ENCODE measurements at regions not wholly inside any gene's neighbourhood (a gene's known extent, or its start where the extent isn't known, plus 50 kb on each side); places are given as distances from the start of the nearest gene placed in this dataset.

DNA sequence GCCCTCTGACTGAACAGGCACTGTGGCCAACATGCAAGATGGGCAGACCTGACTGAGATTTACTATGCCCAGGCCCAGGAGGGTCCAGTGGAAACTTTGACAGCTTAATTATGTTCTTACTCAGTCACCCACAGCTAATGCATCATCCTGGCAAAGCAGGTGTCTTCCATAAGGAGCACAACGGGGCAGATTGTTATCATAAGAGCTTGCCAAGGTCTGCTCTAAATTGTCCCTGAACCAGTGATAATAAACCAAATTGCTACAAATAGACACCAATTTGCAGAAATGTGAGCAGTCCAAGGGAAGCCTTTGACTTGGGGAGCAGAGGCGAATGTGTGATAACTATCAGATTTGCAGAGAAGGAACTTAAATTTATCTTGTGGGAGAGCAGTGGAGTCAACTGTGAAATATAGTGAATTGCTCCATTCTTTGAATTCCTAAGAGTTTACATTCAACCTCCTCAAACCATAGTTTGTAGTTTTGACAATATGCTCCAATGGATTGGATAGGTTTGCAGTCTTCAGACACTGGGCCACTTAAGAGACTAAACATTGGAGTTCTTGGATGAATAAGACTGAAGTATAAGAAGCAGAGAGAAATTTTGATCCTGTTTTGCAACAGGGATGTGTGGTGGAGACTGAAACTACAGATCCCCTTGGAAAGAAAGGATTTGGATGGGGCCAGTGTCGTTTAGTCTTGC is 494.7 kb downstream of the CCSER2 start (continued):
- TF ChIP-seq, protein P1, sequence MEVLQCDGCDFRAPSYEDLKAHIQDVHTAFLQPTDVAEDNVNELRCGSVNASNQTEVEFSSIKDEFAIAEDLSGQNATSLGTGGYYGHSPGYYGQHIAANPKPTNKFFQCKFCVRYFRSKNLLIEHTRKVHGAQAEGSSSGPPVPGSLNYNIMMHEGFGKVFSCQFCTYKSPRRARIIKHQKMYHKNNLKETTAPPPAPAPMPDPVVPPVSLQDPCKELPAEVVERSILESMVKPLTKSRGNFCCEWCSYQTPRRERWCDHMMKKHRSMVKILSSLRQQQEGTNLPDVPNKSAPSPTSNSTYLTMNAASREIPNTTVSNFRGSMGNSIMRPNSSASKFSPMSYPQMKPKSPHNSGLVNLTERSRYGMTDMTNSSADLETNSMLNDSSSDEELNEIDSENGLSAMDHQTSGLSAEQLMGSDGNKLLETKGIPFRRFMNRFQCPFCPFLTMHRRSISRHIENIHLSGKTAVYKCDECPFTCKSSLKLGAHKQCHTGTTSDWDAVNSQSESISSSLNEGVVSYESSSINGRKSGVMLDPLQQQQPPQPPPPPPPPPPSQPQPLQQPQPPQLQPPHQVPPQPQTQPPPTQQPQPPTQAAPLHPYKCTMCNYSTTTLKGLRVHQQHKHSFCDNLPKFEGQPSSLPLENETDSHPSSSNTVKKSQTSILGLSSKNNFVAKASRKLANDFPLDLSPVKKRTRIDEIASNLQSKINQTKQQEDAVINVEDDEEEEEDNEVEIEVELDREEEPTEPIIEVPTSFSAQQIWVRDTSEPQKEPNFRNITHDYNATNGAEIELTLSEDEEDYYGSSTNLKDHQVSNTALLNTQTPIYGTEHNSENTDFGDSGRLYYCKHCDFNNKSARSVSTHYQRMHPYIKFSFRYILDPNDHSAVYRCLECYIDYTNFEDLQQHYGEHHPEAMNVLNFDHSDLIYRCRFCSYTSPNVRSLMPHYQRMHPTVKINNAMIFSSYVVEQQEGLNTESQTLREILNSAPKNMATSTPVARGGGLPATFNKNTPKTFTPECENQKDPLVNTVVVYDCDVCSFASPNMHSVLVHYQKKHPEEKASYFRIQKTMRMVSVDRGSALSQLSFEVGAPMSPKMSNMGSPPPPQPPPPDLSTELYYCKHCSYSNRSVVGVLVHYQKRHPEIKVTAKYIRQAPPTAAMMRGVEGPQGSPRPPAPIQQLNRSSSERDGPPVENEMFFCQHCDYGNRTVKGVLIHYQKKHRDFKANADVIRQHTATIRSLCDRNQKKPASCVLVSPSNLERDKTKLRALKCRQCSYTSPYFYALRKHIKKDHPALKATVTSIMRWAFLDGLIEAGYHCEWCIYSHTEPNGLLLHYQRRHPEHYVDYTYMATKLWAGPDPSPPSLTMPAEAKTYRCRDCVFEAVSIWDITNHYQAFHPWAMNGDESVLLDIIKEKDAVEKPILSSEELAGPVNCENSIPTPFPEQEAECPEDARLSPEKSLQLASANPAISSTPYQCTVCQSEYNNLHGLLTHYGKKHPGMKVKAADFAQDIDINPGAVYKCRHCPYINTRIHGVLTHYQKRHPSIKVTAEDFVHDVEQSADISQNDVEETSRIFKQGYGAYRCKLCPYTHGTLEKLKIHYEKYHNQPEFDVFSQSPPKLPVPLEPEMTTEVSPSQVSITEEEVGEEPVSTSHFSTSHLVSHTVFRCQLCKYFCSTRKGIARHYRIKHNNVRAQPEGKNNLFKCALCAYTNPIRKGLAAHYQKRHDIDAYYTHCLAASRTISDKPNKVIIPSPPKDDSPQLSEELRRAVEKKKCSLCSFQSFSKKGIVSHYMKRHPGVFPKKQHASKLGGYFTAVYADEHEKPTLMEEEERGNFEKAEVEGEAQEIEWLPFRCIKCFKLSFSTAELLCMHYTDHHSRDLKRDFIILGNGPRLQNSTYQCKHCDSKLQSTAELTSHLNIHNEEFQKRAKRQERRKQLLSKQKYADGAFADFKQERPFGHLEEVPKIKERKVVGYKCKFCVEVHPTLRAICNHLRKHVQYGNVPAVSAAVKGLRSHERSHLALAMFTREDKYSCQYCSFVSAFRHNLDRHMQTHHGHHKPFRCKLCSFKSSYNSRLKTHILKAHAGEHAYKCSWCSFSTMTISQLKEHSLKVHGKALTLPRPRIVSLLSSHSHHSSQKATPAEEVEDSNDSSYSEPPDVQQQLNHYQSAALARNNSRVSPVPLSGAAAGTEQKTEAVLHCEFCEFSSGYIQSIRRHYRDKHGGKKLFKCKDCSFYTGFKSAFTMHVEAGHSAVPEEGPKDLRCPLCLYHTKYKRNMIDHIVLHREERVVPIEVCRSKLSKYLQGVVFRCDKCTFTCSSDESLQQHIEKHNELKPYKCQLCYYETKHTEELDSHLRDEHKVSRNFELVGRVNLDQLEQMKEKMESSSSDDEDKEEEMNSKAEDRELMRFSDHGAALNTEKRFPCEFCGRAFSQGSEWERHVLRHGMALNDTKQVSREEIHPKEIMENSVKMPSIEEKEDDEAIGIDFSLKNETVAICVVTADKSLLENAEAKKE (CRISPR knock-in tag; IDR thresholded peaks at IDR 0.05), result no peak
- TF ChIP-seq, protein P2, sequence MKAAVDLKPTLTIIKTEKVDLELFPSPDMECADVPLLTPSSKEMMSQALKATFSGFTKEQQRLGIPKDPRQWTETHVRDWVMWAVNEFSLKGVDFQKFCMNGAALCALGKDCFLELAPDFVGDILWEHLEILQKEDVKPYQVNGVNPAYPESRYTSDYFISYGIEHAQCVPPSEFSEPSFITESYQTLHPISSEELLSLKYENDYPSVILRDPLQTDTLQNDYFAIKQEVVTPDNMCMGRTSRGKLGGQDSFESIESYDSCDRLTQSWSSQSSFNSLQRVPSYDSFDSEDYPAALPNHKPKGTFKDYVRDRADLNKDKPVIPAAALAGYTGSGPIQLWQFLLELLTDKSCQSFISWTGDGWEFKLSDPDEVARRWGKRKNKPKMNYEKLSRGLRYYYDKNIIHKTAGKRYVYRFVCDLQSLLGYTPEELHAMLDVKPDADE (IDR thresholded peaks at IDR 0.05), result no peak
- no peak for TF ChIP-seq STAT1 (IDR thresholded peaks at IDR 0.05; ENCODE audit: unreplicated experiment)
- no peak for TF ChIP-seq CREB1 (CRISPR knock-in tag; IDR thresholded peaks at IDR 0.05; ENCODE audit: low read depth)
- TF ChIP-seq JUNB (IDR thresholded peaks at IDR 0.05; ENCODE audit: unreplicated experiment), result no peak

DNA sequence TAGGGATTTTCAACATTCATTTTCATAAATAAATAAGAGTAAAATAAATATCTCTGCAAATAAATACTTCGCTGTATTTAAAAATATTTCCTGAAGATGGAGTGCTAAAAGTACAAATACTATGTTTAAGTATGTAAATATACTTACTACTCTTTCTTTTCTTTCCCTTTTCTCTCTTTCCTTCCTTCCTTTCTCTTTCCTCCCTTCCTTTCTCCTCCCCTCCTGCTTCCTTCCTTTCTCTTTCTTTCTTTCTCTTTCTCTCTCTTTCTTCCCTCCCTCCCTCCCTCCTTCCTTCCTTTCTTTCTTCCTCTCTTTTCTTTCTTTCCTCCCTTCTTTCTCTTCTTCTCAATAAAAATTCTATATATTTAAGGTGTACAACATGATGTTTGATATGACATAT is 496.1 kb downstream of the CCSER2 start:
- H3K4me3 ChIP-seq, result no peak overlapping the region
- no peaks in the 10 kb centered on the region for H3K79me2 ChIP-seq (replicated peaks; ENCODE audit: insufficient read depth)
- Mint-ChIP-seq H3K4me3 (no peak overlapping the region), H3K9me3 (no peaks in the 10 kb centered on the region), H3K36me3 (ENCODE audit: low read depth) (no peaks in the 10 kb centered on the region), H3K27me3 (ENCODE audit: insufficient read depth, low read depth, poor library complexity) (peaks cover 4% of the 10 kb centered on the region), H3K27ac (no peak overlapping the region), H3K4me1 (peaks cover 7% of the 10 kb centered on the region; the same call in 2 of the 3 replicates)
- H3K27me3 ChIP-seq (ENCODE audit: insufficient read depth), result no peaks in the 10 kb centered on the region
- H3K4me2 ChIP-seq, result no peak overlapping the region
- H4K20me1 ChIP-seq (replicated peaks; ENCODE audit: insufficient read depth), result no peaks in the 10 kb centered on the region
- H3K36me3 ChIP-seq (ENCODE audit: insufficient read depth), result no peaks in the 10 kb centered on the region
- H2AFZ ChIP-seq, result no peak overlapping the region
- H3K4me1 ChIP-seq (ENCODE audit: insufficient read depth), result no peaks in the 10 kb centered on the region
- TF ChIP-seq ZNF114 (CRISPR knock-in tag; IDR thresholded peaks at IDR 0.05) (no peak), CREB1 (CRISPR knock-in tag; IDR thresholded peaks at IDR 0.05; ENCODE audit: low read depth) (no peak), EZH2 (IDR thresholded peaks at IDR 0.05; ENCODE audit: low read depth, unreplicated experiment) (no peak)
- TF ChIP-seq, protein P3, sequence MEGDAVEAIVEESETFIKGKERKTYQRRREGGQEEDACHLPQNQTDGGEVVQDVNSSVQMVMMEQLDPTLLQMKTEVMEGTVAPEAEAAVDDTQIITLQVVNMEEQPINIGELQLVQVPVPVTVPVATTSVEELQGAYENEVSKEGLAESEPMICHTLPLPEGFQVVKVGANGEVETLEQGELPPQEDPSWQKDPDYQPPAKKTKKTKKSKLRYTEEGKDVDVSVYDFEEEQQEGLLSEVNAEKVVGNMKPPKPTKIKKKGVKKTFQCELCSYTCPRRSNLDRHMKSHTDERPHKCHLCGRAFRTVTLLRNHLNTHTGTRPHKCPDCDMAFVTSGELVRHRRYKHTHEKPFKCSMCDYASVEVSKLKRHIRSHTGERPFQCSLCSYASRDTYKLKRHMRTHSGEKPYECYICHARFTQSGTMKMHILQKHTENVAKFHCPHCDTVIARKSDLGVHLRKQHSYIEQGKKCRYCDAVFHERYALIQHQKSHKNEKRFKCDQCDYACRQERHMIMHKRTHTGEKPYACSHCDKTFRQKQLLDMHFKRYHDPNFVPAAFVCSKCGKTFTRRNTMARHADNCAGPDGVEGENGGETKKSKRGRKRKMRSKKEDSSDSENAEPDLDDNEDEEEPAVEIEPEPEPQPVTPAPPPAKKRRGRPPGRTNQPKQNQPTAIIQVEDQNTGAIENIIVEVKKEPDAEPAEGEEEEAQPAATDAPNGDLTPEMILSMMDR (conservative IDR thresholded peaks at IDR 0.05; ENCODE audit: low read depth in 2 of 2), result no peak
- no peak for ATAC-seq
- H3F3A ChIP-seq (replicated peaks; ENCODE audit: low read depth), result no peaks in the 10 kb centered on the region
- H3K27ac ChIP-seq (ENCODE audit: low read depth), result no peak overlapping the region
- no peak for DNase-seq (ENCODE audit: low spot score)
- H3K9me2 ChIP-seq (ENCODE audit: insufficient read depth), result no peaks in the 10 kb centered on the region

Measured in GM23338 (cell line).